ENCODE measurements at regions not wholly inside any gene's neighbourhood (a gene's known extent, or its start where the extent isn't known, plus 50 kb on each side); places are given as distances from the start of the nearest gene placed in this dataset.

DNA sequence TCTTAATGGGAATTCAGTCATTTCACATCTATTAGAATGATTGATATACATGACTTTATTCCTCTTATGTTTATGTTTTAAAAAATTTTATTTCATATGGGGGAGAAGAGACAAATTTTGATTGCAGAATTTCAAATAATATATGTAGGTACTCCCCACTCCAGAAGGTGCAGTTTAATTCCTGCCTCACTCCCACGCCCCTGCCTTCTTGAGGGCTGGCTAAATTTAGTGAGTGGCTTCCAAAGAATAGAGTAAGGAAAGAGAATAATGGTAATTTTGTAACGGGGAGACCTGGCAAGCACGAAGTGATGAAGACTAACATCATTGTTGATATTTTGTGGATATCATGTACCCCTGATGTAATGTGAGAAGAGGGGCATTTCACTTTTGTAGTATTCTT lies 94.7 kb upstream of the FAM78B start:
- Histone ChIP-seq H3K4me1 (ENCODE audit: control insufficient read depth, extremely low read depth, insufficient read depth, low read length) (no peaks in the 10 kb centered on the region), H4K20me1 (ENCODE audit: control insufficient read depth, extremely low read depth, insufficient read depth, low read length) (no peaks in the 10 kb centered on the region), H3K4me3 (ENCODE audit: control insufficient read depth in 2 of 3, extremely low read depth in 1 of 3, insufficient read depth in 2 of 3, low read depth in 1 of 3, low read length in 3 of 3) (no peak overlapping the region), H3K9ac (ENCODE audit: control insufficient read depth, extremely low read depth, insufficient read depth, low read length) (no peak overlapping the region), H3K4me2 (ENCODE audit: control insufficient read depth, extremely low read depth, insufficient read depth, low read depth, low read length) (no peak overlapping the region), H3K9me3 (ENCODE audit: control insufficient read depth, low read depth, low read length) (no peaks in the 10 kb centered on the region), H3K27ac (ENCODE audit: control insufficient read depth, insufficient read depth, low read length) (no peak overlapping the region), H2AFZ (ENCODE audit: control insufficient read depth, low read length) (no peak overlapping the region), H3K36me3 (ENCODE audit: control insufficient read depth in 2 of 2, extremely low read depth in 1 of 2, insufficient read depth in 2 of 2, low read length in 2 of 2) (no peaks in the 10 kb centered on the region), H3K79me2 (ENCODE audit: control insufficient read depth, insufficient read depth, low read length) (no peaks in the 10 kb centered on the region), H3K27me3 (ENCODE audit: control insufficient read depth, extremely low read depth, insufficient read depth, low read length) (no peaks in the 10 kb centered on the region), H3K9me1 (ENCODE audit: control insufficient read depth, extremely low read depth, insufficient read depth, low read length) (no peaks in the 10 kb centered on the region)
- FAIRE-seq: no peak
- no peak for DNase-seq (ENCODE audit: low read depth, low spot score)
- TF ChIP-seq EZH2 (IDR thresholded peaks at IDR 0.05; ENCODE audit: low read length): no peak
- TF ChIP-seq, protein P1, sequence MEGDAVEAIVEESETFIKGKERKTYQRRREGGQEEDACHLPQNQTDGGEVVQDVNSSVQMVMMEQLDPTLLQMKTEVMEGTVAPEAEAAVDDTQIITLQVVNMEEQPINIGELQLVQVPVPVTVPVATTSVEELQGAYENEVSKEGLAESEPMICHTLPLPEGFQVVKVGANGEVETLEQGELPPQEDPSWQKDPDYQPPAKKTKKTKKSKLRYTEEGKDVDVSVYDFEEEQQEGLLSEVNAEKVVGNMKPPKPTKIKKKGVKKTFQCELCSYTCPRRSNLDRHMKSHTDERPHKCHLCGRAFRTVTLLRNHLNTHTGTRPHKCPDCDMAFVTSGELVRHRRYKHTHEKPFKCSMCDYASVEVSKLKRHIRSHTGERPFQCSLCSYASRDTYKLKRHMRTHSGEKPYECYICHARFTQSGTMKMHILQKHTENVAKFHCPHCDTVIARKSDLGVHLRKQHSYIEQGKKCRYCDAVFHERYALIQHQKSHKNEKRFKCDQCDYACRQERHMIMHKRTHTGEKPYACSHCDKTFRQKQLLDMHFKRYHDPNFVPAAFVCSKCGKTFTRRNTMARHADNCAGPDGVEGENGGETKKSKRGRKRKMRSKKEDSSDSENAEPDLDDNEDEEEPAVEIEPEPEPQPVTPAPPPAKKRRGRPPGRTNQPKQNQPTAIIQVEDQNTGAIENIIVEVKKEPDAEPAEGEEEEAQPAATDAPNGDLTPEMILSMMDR (optimal IDR thresholded peaks at IDR 0.05 in 1 of 3, IDR thresholded peaks at IDR 0.05 in 1 of 3, conservative IDR thresholded peaks at IDR 0.05 in 1 of 3; ENCODE audit: extremely low read depth in 1 of 3, insufficient read depth in 2 of 3, low read length in 3 of 3): no peak
- dilution Hi-C loops (cut with MboI; ENCODE audit: extremely low pct_ligation_motif_present, low sequenced_read_pairs): no loop called here

DNA sequence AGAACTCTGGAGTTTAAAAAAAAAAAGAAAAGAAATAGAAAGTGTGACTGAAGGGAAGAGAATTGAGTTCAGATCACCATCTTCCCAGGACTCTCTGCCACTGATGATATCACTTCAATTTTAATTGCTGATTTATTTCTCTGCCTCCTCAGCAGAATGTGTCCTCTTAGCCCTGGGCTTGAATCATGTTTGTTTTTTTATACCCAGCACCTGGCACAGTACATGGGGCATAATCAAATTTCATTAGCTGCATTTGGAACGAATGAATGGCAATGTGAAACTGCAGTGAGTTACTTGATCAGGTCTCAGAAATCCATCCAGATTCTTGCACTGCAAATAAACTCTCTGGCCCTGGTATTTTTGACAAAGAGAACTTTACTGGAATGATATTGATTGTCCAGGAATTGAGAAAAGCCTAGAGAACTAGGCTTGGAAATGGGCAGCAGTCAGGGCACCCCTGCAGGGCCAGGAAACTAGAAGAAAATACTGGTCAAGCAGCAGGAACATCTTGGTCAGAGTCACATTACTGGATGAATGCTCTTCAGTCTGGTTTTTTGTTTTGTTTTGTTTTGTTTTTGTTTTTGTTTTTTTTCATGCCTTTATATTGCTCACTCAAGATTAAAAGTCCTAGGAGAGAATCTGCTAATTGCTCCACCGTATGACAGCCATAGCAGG lies 103.8 kb upstream of the FAM78B start:
- Histone ChIP-seq H3K9me1 (ENCODE audit: control insufficient read depth, extremely low read depth, insufficient read depth, low read length) (no peaks in the 10 kb centered on the region), H4K20me1 (ENCODE audit: control insufficient read depth, extremely low read depth, insufficient read depth, low read length) (no peaks in the 10 kb centered on the region), H3K9ac (ENCODE audit: control insufficient read depth, extremely low read depth, insufficient read depth, low read length) (no peak overlapping the region), H3K27ac (ENCODE audit: control insufficient read depth, insufficient read depth, low read length) (no peak overlapping the region), H3K4me3 (ENCODE audit: control insufficient read depth in 2 of 3, extremely low read depth in 1 of 3, insufficient read depth in 2 of 3, low read depth in 1 of 3, low read length in 3 of 3) (no peak overlapping the region), H3K27me3 (ENCODE audit: control insufficient read depth, extremely low read depth, insufficient read depth, low read length) (no peaks in the 10 kb centered on the region), H3K9me3 (ENCODE audit: control insufficient read depth, low read depth, low read length) (no peaks in the 10 kb centered on the region), H3K36me3 (ENCODE audit: control insufficient read depth in 2 of 2, extremely low read depth in 1 of 2, insufficient read depth in 2 of 2, low read length in 2 of 2) (no peaks in the 10 kb centered on the region), H3K79me2 (ENCODE audit: control insufficient read depth, insufficient read depth, low read length) (no peaks in the 10 kb centered on the region), H2AFZ (ENCODE audit: control insufficient read depth, low read length) (no peak overlapping the region), H3K4me1 (ENCODE audit: control insufficient read depth, extremely low read depth, insufficient read depth, low read length) (no peaks in the 10 kb centered on the region), H3K4me2 (ENCODE audit: control insufficient read depth, extremely low read depth, insufficient read depth, low read depth, low read length) (no peak overlapping the region)
- no peak for FAIRE-seq
- no peak for TF ChIP-seq EZH2 (IDR thresholded peaks at IDR 0.05; ENCODE audit: low read length)
- TF ChIP-seq, protein P1 (optimal IDR thresholded peaks at IDR 0.05 in 1 of 3, IDR thresholded peaks at IDR 0.05 in 1 of 3, conservative IDR thresholded peaks at IDR 0.05 in 1 of 3; ENCODE audit: extremely low read depth in 1 of 3, insufficient read depth in 2 of 3, low read length in 3 of 3): no peak
- DNase-seq (ENCODE audit: low read depth, low spot score): no peak
- dilution Hi-C loops (cut with MboI; ENCODE audit: extremely low pct_ligation_motif_present, low sequenced_read_pairs): no loop called here
